ENCODE measurements at regions not wholly inside any gene's neighbourhood (a gene's known extent, or its start where the extent isn't known, plus 50 kb on each side); places are given as distances from the start of the nearest gene placed in this dataset.

DNA sequence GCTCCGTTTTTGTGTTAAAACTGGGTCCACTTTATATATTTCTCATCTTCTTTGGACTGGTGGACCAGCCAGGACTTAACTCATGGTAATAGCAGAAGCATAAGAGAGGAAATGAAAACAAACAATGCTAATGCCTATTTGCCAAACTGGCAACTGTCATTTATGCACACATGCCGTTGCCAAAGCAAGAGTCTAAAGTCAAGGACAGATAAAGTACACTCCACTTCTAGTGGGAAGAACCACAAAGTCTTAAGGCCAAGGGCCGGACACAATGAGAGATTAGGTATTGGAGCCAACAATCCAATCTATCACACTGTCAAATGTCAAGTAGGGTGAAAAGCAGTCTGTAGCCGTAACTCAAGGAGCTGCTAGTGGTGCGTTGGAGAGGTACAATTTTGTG is 157.7 kb downstream of the LYPLAL1 start:
- Histone ChIP-seq H3K36me3 (no peaks in the 10 kb centered on the region), H3K4me1 (ENCODE audit: insufficient read depth) (no peaks in the 10 kb centered on the region), H3K27ac (no peak overlapping the region), H3K4me3 (no peak overlapping the region), H3K27me3 (no peaks in the 10 kb centered on the region), H3K9me3 (no peaks in the 10 kb centered on the region)
- WGBS, 3 donors = 90 to 94% (median 93%) methylated on average over 5 of the region's 5 CpGs
- intact Hi-C loops (cut with DNase I) = no loop called here
- no peak for DNase-seq
- TF ChIP-seq, protein P1, sequence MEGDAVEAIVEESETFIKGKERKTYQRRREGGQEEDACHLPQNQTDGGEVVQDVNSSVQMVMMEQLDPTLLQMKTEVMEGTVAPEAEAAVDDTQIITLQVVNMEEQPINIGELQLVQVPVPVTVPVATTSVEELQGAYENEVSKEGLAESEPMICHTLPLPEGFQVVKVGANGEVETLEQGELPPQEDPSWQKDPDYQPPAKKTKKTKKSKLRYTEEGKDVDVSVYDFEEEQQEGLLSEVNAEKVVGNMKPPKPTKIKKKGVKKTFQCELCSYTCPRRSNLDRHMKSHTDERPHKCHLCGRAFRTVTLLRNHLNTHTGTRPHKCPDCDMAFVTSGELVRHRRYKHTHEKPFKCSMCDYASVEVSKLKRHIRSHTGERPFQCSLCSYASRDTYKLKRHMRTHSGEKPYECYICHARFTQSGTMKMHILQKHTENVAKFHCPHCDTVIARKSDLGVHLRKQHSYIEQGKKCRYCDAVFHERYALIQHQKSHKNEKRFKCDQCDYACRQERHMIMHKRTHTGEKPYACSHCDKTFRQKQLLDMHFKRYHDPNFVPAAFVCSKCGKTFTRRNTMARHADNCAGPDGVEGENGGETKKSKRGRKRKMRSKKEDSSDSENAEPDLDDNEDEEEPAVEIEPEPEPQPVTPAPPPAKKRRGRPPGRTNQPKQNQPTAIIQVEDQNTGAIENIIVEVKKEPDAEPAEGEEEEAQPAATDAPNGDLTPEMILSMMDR (IDR thresholded peaks at IDR 0.05) = no peak
- TF ChIP-seq POLR2A (IDR thresholded peaks at IDR 0.05) = no peak
- TF ChIP-seq EP300 (IDR thresholded peaks at IDR 0.05) = no peak

DNA sequence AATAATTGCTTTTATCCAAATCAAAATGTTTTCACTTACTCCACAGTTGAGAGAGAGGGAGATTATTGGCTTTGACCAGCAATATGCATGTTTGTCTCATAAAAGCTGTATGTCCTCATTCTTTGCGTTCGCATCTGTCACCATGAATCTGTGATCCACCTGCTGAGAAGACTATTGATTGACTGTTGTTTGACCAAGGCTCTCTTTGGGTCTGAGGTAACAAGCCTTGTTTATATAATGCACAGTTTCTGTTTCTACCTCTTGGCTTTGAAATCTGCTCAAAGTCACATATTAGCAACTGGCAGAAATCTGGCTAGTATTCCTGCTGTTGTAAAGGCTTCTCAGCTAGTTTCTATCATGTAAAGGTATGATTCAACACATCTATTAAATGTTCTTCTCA is 157.0 kb downstream of the LYPLAL1 start:
- Histone ChIP-seq H3K27ac (no peak overlapping the region), H3K4me3 (no peak overlapping the region), H3K36me3 (no peaks in the 10 kb centered on the region), H3K4me1 (ENCODE audit: insufficient read depth) (no peaks in the 10 kb centered on the region), H3K27me3 (no peaks in the 10 kb centered on the region), H3K9me3 (no peaks in the 10 kb centered on the region)
- no peak for DNase-seq
- intact Hi-C loops (cut with DNase I) = no loop called here
- TF ChIP-seq, protein P1 (IDR thresholded peaks at IDR 0.05) = no peak
- TF ChIP-seq POLR2A (IDR thresholded peaks at IDR 0.05) (no peak), EP300 (IDR thresholded peaks at IDR 0.05) (no peak)
- 73 to 94% (median 77%) methylated on average over 2 of the region's 2 CpGs for WGBS, 3 donors

DNA sequence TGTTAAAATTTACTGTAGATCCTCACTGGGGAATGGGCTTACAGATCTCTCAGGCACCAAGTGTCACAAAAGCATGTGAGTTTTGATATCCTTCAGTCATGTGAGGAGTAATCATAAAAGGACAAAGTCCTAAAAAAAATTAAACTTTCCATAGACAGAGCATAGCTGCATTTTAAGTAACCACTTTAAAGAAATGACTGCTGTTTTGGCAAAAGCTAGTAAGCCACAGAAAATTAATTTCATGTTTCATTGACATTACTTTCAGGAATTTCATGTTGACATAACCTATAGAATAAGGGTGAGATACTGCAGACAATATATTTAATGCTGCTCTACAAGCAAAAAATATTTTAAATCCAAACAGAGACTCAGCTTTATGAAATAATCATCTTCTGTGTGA is 156.3 kb downstream of the LYPLAL1 start:
- intact Hi-C loops (cut with DNase I) = no loop called here
- no peak for TF ChIP-seq POLR2A (IDR thresholded peaks at IDR 0.05)
- TF ChIP-seq EP300 (IDR thresholded peaks at IDR 0.05) = no peak
- TF ChIP-seq, protein P1 (IDR thresholded peaks at IDR 0.05) = no peak
- no peaks in the 10 kb centered on the region for H3K9me3 ChIP-seq

DNA sequence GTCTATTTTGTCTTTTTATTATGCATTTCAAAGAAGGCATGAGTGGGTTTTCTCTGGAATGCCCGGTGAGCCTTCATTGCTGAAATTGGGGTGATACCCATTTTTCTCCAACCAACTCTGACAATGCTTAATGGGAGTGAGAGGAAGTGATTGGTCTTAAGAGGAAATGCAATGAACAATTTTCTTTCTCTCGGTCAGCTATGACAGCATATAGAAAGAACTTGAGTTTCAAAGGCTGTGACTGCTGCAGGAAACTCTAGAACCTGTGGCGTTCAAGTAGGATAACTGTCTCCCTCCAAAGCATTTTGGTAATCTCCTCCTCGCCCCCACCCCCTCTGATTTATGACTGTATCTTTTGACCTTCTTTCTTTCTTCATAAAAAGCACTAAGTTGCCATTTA is 155.9 kb downstream of the LYPLAL1 start:
- TF ChIP-seq POLR2A (IDR thresholded peaks at IDR 0.05) = no peak
- TF ChIP-seq, protein P1 (IDR thresholded peaks at IDR 0.05) = no peak
- TF ChIP-seq EP300 (IDR thresholded peaks at IDR 0.05) = no peak
- Histone ChIP-seq H3K36me3 (no peaks in the 10 kb centered on the region), H3K4me1 (ENCODE audit: insufficient read depth) (no peaks in the 10 kb centered on the region), H3K27ac (no peak overlapping the region), H3K27me3 (no peaks in the 10 kb centered on the region), H3K4me3 (no peak overlapping the region), H3K9me3 (no peaks in the 10 kb centered on the region)
- WGBS, 3 donors = 82 to 87% (median 86%) methylated on average over 4 of the region's 4 CpGs
- no peak for DNase-seq
- intact Hi-C loops (cut with DNase I) = no loop called here

More for the DNA sequence above, 156.3 kb downstream of the LYPLAL1 start:
- H3K4me3 ChIP-seq = no peak overlapping the region
- no peaks in the 10 kb centered on the region for H3K36me3 ChIP-seq
- H3K27ac ChIP-seq = no peak overlapping the region
- DNase-seq = no peak
- H3K27me3 ChIP-seq = no peaks in the 10 kb centered on the region
- no peaks in the 10 kb centered on the region for H3K4me1 ChIP-seq (ENCODE audit: insufficient read depth)

DNA sequence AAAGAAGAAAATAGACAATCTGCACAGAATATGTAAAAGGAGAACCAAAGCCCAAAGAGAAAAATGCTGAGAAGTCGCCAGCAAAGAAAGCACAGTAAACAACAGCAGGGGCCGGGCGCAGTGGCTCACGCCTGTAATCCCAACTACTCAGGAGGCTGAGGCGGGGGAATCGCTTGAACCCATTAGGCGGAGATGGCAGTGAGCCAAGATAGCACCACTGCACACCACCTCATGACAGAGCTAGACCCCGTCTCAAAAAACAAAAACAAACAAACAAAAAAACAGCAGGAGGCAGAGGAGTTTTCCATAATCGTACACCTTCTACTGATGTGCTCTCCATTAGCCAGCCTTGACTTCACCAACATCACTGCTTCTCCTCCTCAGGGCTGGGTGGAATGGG is 153.2 kb downstream of the LYPLAL1 start:
- Histone ChIP-seq H3K27ac (no peak overlapping the region), H3K27me3 (no peaks in the 10 kb centered on the region), H3K4me1 (ENCODE audit: insufficient read depth) (no peaks in the 10 kb centered on the region), H3K9me3 (no peaks in the 10 kb centered on the region), H3K4me3 (no peak overlapping the region), H3K36me3 (no peaks in the 10 kb centered on the region)
- intact Hi-C loops (cut with DNase I) = no loop called here
- WGBS, 3 donors = 94 to 96% (median 95%) methylated on average over 9 of the region's 9 CpGs
- TF ChIP-seq EP300 (IDR thresholded peaks at IDR 0.05) (no peak), POLR2A (IDR thresholded peaks at IDR 0.05) (no peak)
- TF ChIP-seq, protein P1 (IDR thresholded peaks at IDR 0.05) = no peak
- no peak for DNase-seq
